ENCODE measurements at regions not wholly inside any gene's neighbourhood (a gene's known extent, or its start where the extent isn't known, plus 50 kb on each side); places are given as distances from the start of the nearest gene placed in this dataset.

DNA sequence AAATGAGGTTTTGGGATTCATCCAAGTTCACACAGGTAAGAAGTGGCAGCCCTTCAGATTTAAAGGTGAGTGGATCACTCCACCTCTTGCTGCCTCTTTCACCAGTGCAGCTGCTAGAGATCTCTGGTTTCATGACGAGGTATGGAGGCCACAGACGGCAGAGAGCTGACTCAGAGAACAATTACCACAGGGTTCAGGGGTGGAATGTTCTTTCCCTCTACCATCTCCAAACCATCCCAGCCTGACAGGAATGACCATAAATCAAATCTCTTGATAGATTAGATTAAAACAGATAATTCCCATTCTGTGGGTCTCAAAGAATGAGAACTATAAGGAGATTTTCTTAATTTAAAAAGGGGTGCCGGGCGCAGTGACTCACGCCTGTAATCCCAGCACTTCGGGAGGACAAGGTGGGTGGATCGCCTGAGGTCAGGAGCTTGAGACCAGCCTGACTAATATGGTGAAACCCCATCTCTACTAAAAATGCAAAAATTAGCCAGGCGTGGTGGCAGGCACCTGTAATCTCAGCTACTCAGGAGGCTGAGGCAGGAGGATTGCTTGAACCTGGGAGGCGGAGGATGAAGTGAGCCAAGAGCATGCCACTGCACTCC is 174.2 kb upstream of the ATP11B start:
- TF ChIP-seq, protein P1, sequence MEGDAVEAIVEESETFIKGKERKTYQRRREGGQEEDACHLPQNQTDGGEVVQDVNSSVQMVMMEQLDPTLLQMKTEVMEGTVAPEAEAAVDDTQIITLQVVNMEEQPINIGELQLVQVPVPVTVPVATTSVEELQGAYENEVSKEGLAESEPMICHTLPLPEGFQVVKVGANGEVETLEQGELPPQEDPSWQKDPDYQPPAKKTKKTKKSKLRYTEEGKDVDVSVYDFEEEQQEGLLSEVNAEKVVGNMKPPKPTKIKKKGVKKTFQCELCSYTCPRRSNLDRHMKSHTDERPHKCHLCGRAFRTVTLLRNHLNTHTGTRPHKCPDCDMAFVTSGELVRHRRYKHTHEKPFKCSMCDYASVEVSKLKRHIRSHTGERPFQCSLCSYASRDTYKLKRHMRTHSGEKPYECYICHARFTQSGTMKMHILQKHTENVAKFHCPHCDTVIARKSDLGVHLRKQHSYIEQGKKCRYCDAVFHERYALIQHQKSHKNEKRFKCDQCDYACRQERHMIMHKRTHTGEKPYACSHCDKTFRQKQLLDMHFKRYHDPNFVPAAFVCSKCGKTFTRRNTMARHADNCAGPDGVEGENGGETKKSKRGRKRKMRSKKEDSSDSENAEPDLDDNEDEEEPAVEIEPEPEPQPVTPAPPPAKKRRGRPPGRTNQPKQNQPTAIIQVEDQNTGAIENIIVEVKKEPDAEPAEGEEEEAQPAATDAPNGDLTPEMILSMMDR (IDR thresholded peaks at IDR 0.05), result no peak
- TF ChIP-seq POLR2A (IDR thresholded peaks at IDR 0.05), result no peak

Measured in uterus (tissue), 2 donors.